GM20431 (cell line): ENCODE measurements at regions not wholly inside any gene's neighbourhood (a gene's known extent, or its start where the extent isn't known, plus 50 kb on each side); places are given as distances from the start of the nearest gene placed in this dataset.
"Not testable (repeated sequence)": the region's sequence is repeated elsewhere in the genome, so short reads cannot be mapped to it uniquely, and the experiment has no call there.

Source experiments
- in situ Hi-C: fragments of 300-500 bp; cut with MseI, MboI; formaldehyde crosslinking; loops from one replicate; pipeline ENCODE4 v1.15.0; 2020; ENCODE audit warnings: low sequenced_read_pairs; ENCODE audit not compliant: unreplicated experiment

DNA sequence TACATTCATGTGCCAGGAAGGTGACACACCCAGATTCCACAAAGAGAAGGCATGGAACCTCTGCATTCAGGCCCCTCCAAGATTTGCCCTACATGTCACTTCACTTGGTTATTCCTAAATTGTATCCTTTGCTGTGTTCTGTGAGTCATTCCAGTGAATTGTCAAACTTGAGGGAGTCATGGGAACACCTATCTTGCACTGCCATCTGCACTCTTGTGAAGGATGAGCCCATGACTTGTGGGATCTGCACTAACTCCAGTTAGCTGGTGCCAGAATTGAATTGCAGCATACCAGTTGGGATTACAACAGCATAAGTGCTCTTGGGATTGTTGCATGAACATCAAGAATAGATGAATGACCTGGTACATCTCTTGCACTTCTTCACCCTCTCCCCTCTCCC, 1288.0 kb upstream of the ZEB2 start:
- in situ Hi-C loops, result no loop called here

DNA sequence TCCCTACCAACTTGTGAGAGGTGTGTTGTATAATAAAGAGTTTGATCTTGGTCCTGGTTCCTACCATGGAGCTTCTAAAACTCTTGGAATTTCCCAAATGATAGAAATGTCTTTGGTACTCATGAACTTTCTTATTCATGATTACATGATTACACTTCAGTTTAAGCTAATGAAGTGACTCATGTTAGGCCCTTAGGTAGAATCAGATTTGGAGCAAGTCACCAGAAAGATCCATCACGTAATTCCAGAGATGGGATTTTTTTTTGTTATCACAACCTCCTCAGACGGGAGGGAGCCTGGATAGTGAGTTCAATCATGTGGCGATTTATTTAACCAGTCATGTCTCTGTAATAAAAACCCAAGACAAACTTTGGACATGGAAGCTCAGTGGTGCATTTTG, 1287.6 kb upstream of the ZEB2 start:
- in situ Hi-C loops, result no loop called here

DNA sequence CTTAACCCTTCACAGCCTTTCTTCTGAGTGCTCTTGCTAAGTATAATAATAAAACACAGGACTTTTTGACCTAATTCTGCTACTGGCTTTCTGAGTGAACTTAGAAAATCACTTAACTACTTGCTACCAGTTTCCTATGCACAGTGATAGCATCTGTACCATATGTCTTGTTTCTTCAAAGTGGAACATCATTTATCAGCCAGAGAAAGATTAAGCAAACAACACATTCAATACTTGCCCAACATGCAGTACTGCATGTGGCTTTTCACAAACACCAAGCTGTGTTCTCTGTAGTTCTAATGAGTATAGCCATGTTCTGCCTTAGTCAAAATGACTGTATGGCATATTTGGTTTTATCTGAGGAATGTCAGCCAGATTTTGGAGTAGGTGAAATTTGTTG, 1286.6 kb upstream of the ZEB2 start:
- in situ Hi-C loops, result no loop called here

- in situ Hi-C loops, result no loop called here
These were observed 1282.2 kb upstream of the ZEB2 start for GRCh38 chr2:145802133-145802532.

GRCh38 chr2:145801210-145801609, 1281.3 kb upstream of the ZEB2 start:
- in situ Hi-C loops, result no loop called here

DNA sequence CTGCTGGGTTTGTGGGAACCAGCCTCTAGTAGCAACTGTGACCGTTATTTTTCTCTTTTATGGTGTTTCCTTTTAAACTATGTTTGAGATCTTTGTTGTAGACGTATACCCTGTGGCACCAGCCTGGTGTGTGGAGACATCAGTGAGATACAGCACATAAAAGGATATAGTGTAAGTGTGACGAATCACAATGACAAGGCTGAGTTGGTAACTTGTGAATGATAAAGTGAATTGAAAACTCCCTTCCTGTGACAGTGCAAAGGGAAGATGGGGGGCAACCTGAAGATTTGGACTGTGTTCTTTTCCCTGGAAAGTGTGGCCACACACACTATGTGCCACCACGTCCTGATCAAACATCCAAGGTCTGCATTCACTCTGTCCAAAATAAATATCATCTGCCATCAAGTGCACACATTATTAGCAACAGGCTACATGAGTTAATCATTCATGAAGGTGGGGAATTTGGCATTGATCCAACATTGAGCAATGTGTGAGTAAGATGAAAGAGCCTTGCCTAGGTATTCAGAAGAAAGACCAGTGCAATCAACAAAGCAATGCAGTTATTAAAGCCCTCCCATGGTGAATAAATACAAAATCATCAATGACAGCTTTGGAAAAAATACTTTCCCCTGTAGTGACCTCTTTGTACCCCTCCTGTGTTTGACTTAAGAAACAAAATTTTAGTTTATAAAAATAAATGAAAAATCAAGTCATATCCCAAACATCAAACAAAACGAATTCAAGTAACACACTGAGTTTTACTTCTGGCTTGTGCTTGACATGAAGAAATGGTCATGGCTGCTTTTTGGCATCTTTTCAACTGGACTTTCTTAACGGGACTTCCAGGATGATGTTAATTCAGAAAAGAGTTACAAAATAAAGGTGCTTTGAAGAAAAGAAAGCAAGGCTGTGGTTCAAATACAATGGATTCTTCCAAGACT, 1280.5 kb upstream of the ZEB2 start:
- in situ Hi-C loops, result no loop called here

GRCh38 chr2:145799595-145800108, 1279.7 kb upstream of the ZEB2 start:
- in situ Hi-C loops, result no loop called here

DNA sequence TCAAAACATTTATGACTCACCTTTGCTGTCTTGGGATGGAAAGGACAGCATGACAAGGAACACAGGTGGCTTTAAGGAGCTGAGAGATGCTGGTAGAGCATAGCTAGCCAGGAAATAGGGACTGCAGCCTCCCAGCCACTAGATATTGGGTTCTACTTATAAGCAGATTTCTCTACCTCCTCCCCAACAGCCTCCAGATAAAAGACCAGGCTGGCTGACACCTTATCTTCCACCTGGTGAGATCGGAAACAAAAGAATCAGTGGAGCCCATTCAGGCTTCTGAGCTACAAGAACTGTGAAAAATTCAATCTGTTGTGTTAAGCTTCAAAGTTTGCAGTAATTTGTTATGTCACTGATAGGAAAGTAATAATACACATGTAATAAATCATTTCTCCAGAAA, 1278.5 kb upstream of the ZEB2 start:
- in situ Hi-C loops, result no loop called here

DNA sequence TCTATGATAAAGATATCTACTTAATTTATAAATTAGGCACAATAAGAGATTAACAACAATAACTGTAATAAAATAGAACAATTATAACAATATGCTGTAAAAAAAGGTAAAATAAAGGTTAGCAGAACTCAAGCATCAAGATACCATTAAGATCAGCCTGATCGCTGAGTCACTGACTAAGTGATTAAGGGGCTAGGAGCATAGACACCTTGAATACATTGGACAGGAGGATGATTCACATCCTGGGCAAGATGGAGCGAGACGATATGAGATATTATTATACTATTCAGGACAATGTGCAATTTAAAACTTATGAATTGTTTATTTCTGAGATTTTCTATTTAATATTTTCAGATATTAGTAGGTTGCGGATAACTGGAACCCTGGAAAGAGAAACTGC, 1277.8 kb upstream of the ZEB2 start:
- in situ Hi-C loops, result no loop called here

DNA sequence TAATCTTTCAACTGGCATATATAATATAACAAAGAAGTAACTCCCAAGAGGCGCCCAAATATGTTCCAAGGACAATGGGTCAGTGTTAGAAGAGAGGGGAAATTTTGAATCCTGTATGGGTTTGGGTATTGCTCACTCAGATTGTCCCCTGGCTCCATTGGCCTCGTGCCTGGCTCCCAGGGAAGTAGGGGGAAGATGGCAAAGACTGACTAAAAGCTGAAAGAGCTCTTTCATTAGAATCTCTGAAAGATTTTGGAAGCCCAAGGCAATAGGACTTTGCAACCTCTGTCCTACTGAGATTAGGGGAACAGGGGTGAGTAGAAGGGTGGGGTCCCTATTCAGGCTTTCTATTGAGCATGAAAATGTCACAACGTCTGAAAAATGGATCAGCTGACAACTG, 1272.8 kb upstream of the ZEB2 start:
- in situ Hi-C loops, result no loop called here

GRCh38 chr2:145789636-145790035, 1269.7 kb upstream of the ZEB2 start:
- in situ Hi-C loops, result no loop called here

DNA sequence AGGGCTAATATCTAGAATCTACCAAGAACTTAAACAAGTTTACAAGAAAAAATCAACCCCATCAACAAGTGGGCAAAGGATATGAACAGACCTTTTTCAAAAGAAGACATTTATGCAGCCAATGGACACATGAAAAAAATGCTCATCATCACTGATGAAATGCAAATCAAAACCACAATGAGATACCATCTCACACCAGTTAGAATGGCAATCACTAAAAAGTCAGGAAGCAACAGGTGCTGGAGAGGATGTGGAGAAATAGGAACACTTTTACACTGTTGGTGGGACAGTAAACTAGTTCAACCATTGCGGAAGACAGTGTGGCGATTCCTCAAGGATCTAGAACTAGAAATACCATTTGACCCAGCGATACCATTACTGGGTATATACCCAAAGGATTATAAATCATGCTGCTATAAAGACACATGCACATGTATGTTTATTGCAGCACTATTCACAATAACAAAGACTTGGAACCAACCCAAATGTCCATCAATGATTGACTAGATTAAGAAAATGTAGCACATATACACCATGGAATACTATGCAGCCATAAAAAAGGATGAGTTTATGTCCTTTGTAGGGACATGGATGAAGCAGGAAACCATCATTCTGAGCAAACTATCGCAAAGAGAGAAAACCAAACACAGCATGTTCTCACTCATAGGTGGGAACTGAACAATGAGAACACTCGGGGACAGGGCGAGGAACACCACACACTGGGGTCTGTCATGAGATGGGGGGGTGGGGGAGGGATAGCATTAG, 1267.9 kb upstream of the ZEB2 start:
- in situ Hi-C loops, result not testable (repeated sequence)

DNA sequence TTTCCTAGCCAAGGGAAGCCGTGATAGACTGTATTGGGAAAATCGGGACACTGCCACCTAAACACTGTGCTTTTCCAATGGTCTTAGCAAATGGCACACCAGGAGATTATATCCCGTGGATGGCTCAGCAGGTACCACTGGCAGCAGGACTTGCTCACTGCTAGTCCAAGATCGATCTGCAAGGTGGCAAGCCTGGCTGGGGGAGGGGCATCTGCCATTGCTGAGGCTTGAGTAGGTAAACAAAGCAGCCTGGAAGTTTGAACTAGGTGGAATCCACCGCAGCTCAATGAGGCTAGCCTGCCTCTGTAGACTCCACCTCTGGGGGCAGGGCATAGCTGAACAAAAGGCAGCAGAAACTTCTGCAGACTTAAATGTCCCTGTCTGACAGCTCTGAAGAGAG, 1262.7 kb upstream of the ZEB2 start:
- in situ Hi-C loops, result not testable (repeated sequence)

- in situ Hi-C loops, result no loop called here
These were observed 1258.0 kb upstream of the ZEB2 start for GRCh38 chr2:145777914-145778313.

- in situ Hi-C loops, result no loop called here
These were observed 1257.4 kb upstream of the ZEB2 start for GRCh38 chr2:145777297-145777696.

GRCh38 chr2:145775591-145775990, 1255.7 kb upstream of the ZEB2 start:
- in situ Hi-C loops, result no loop called here

- in situ Hi-C loops, result no loop called here
These were observed 1251.6 kb upstream of the ZEB2 start for GRCh38 chr2:145771525-145771924.

DNA sequence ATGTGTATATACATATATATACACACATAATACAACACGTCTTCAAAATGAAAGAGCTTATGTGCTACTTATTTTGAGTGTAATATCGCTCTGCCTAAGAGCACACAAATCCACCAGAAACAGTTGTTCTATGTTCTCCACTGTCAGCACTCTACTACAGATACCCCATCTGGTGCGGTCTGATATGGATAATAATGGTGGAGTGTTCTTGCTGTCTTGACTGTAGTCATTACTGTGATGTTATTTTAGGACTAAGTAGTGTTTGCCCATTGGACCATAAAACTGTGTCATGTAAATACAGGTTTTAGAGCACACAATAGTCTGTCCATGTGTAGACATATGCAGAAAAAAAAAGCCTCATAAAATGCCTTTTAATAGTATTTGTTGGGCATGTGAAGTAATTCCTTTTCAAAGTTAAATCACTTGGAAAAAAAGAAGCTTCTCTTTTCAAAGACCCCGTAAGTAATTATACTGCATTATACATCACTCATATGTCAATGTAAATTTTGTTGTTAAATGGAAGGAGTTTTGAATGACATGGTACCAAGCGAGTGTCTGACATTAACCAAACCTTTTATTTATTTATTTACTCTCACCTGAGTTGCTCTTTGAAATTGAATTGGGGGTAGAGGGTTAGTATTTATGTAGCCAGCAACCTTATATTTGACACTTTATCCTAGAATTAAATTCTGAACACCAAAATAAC, 1249.2 kb upstream of the ZEB2 start:
- in situ Hi-C loops, result no loop called here

GRCh38 chr2:145765874-145766273, 1246.0 kb upstream of the ZEB2 start:
- in situ Hi-C loops, result no loop called here

DNA sequence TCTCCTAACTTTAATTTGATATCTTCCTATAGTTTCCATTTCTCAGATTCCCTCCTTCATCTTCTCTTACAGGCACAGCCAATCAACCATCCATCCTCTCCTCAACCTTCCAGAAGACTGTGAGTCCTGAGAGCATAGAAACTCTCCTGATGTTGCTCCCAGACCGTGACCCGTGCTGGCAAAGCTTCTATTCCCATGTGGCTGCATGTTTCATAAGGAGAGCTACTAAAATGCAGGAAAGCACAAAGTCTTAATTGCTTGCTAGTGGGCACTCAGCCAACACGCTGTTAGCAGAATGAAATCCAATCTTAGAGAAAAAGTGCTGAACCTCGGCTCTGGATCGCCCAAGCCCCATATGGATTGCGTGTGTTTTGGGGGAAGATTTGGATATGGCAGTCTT, 1244.7 kb upstream of the ZEB2 start:
- in situ Hi-C loops, result no loop called here
